Inflammatory macrophage treated with lipopolysaccharide for 4 hours (primary cell): ENCODE measurements at regions not wholly inside any gene's neighbourhood (a gene's known extent, or its start where the extent isn't known, plus 50 kb on each side); places are given as distances from the start of the nearest gene placed in this dataset.

ENCODE experiments used
- DNase-seq: peaks from one replicate; pipeline ENCODE4 v3.0.0-alpha.2; 2020

DNA sequence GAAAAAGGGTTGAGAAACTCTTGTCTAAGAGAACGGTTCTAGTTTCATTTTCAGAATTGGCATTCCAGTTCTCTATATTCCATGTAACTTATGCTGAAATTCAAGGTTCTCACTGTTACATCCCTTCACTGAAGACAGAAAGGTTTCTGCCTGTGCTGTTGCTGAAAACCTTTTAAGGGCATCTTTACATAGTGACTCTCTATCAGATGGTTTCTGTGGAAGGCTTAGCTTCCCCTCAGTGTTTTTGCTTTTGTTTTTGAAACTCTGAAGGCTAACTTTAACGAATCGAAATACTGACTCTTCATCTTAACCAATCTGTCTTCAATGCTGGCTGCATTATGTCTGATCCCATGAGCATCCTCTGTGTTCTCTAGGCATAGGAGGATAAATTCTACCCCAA, 1286.2 kb upstream of the EYS start:
- no peak for DNase-seq

GRCh38 chr6:66992660-66993059, 1285.6 kb upstream of the EYS start:
- no peak for DNase-seq

GRCh38 chr6:66986940-66987339, 1279.9 kb upstream of the EYS start:
- no peak for DNase-seq

DNA sequence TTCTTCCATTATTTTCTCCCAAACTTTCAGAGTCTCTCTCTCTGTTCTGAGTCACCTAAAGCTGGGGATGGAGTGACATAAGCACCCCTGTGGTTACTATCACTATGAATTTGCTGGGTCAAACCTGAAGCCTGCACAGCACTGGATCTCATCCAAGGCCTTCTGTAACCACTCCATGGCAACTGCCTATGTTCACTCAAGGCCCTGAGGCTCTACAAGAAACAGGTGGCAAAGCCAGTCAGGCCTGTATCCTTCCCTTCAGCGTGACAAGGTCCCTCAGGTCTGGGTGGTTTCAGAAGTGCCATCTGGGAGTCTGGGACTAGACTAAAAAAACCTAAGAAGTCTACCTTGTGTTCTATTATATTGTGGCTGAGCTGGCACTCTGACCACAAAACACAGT, 1278.8 kb upstream of the EYS start:
- no peak for DNase-seq

GRCh38 chr6:66970373-66970772, 1263.3 kb upstream of the EYS start:
- DNase-seq, result no peak

DNA sequence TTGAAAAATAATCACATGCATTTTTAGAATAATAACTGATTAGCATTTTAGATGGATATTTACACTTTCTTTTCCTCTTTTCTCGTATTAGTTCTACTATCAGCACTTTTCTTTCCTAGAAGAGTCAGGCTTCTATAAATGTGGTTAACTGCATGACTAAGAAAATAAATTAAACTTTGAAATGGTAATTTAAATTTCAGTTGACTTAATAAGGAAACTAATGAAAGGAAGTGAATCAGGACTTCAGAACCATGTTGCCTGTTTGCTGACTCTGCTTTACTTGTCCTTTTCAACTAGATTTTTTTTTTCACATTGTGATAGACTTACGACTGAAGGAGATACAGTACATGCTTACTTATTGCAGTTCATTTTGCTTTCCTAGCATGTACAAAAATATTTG, 1258.2 kb upstream of the EYS start:
- DNase-seq, result no peak

GRCh38 chr6:66964216-66964615, 1257.2 kb upstream of the EYS start:
- no peak for DNase-seq

DNA sequence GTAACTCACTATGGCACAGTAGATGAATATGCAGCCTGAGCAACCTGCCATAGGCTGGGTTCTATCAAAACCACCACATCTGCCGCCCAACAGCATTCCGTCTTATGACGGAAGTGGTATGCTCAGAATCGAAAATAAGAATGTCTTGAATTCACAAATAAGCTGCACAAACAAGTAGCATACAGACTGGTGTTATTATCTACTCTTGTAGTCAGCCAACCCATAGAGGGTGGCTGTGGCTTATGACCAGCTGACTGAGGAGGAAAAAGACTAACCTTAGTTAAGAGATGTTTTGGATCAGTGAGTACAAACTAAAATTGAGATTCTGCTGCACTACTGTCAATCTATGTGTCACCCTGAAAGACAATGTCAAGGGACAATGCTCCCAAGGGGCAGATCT, 1255.1 kb upstream of the EYS start:
- DNase-seq, result no peak

DNA sequence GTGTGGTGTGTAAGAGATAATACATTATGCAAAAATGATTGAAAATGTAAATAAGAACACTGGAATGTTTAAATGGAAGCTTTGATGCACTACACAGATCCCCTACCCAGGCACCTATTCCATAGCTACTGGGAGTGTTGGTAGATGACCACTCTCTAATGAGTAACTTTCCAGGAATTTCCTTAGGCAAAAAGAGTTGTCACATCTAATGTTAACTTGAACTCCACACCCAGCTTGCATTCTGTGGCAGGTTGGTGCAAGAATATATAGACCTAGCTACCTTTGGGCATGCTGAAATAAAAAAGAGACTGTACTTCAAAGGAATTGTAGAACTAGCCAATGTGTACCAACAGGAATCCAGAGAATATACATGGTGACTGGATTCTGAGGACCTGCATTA, 1254.2 kb upstream of the EYS start:
- no peak for DNase-seq

DNA sequence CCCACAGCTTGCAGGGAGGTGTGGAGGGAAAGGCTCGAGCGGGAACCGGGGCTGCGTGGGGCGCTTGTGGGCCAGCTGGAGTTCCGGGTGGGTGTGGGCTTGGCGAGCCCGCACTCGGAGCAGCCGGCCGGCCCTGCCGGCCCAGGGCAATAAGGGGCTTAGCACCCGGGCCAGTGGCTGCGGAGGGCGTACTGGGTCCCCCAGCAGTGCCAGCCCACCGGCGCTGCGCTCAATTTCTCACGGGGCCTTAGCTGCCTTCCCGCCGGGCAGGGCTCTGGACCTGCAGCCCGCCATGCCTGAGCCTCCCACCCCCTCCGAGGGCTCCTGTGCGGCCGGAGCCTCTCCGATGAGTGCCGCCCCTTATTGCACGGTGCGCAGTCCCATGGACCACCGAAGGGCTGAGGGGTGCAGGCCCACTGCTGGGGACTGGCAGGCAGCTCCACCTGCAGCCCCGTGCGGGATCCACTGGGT, 1242.2 kb upstream of the EYS start:
- no peak for DNase-seq

GRCh38 chr6:66948106-66948505, 1241.1 kb upstream of the EYS start:
- no peak for DNase-seq

DNA sequence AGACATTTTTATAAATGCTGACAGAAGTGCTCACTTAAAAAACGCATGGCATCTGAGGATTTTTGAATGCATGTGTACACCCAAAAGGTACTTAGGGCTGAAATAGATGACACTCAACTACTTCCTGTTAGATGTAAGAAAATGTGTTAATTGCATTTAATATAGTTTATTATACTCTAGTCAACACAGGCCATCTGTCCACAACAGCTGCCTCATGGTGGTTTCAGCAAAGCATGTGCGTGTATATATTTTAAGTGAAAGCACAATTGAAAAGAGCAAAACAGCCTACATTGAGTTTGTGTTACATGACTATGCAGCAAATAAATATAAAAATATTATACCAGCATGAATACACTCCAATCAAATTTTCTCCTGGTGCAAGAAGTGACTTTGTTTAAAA, 1233.0 kb upstream of the EYS start:
- no peak for DNase-seq

DNA sequence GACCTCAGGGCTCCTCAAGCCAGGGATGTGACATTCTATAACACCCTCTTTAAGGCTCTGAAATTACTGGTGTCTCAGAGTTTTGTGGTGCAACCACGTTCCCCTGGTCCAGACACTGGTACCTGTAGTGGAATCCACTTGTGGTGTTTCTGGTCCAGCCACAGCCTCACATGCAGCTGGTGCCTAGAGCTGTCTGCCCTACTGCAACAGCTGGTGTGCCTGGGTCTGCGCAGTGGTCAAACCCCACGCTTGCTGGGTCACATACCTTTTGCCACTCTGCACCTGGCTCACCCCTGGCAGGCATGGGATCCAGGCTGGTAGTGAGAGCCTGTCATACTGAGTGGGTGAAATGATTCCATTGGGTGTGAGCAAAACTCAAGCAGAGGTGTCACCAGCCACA, 1230.2 kb upstream of the EYS start:
- DNase-seq, result no peak

- no peak for DNase-seq
These were observed 1228.6 kb upstream of the EYS start for GRCh38 chr6:66935612-66936011.

GRCh38 chr6:66931787-66932186, 1224.8 kb upstream of the EYS start:
- DNase-seq, result no peak

GRCh38 chr6:66930559-66931290, 1223.7 kb upstream of the EYS start:
- no peak for DNase-seq

DNA sequence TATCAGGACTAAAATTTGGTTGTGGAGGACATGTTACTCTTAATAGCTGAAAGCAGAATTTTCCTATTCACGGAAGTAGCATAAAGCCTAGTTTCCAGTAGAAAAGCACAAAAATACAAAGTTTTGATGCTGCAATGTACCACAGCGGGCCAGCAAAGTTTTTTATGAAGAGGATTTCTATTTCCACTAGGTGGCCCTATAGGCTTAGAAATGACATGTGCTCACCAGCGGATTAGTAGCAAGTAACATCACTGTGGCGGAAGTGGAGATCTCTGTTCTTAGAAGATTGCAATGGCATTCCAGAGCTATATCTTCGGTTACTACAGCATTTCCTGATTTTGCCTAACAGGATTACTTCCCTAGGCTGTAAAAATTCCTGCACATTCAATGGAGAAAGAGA, 1219.0 kb upstream of the EYS start:
- DNase-seq, result no peak

- DNase-seq, result no peak
These were observed 1206.6 kb upstream of the EYS start for GRCh38 chr6:66913657-66914056.

GRCh38 chr6:66902457-66902856, 1195.4 kb upstream of the EYS start:
- no peak for DNase-seq

DNA sequence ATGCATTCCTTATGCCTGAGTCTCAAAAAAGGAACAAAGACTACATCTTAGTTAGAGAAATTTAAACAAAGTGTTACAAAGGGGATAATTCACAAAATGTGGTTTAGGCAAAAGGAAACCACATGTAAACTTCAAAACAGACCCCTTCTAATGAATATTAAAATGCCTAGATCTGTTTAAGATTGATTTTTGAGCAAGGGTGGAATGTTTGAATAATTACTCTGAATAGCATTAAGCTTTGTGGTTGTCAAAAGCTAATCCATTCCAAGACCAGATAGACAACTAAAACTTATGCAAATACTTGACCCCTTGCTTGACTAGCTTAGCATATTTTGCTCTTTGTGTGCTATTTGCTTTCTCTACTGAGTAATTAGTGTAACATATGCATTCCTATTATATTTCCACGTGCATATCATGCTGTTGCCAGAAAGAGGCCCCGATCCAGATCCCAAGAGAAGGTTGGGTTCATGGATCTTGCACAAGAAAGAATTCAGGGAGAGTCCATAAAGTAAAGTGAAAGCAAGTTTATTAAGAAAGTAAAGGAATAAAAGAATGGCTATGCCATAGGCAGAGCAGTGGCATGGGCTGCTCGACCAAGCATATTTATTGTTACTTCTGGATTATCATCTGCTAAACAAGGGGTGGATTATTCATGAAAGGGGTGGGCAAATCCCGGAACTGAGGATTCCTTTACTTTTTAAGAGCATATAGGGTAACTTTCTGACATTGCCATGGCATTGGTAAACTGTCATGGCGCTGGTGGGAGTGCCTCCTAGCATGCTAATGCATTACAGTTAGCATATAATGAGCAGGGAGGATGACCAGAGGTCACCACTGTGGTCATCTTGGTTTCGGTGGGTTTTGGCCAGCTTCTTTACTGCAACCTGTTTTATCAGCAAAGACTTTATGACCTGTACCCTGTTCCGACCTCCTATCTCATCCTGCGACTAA, 1193.4 kb upstream of the EYS start:
- no peak for DNase-seq

GRCh38 chr6:66897576-66897975, 1190.5 kb upstream of the EYS start:
- DNase-seq, result peak; percentile 4

- no peak for DNase-seq
These were observed 1189.4 kb upstream of the EYS start for GRCh38 chr6:66896415-66896814.

DNA sequence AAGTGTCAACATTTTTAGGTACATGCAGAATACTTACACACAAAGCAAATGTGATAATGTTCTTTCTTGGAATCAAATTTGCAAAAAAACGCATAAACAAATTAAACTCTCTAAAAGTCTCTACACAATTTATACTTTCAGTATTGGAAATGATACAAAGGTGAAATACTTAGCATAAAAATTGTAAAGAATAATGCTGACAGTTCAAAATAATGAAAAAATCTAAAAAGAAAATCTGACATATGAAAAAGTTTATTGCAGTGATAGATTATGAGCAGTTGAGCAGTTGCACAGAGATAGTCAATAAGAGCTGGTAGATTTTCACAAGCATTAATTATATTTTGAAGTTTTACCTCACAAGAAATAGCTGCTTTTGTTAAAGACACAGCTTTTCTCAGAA, 1176.4 kb upstream of the EYS start:
- DNase-seq, result no peak

DNA sequence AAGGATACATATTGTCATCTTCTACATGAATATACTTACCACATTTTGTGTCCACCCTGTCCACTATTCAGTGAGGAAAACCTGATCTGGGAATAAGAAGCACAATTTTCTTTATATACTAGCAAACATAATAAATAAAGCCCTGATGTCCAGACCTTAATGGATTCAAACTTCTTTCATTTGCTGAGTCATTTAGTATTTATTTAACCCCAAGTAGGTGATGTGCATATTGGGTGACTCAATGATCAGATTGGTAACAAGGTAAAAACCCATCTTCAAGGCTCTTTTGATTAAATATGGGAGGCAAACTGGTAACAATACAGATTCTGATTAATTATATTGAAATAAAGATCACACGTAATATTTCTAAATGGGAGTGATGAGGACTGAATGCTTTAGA, 1159.8 kb upstream of the EYS start:
- DNase-seq, result no peak
